Retinal pigment epithelial cell (primary cell): ENCODE measurements at regions not wholly inside any gene's neighbourhood (a gene's known extent, or its start where the extent isn't known, plus 50 kb on each side); places are given as distances from the start of the nearest gene placed in this dataset.

Experiments used
- DNase-seq: peaks from one replicate; pipeline ENCODE4 v3.0.0-alpha.2; 2010; ENCODE audit warnings: low read depth
- H3K4me3 ChIP-seq: 2 replicates; pipeline ENCODE4 v1.5.1; 2011; ENCODE audit warnings: mild to moderate bottlenecking, low read length, control low read depth, moderate library complexity
- TF ChIP-seq, protein P1 (sequence below): conservative IDR thresholded peaks from 2 replicates; pipeline ENCODE4 v1.5.1; 2011; ENCODE audit warnings: low read depth, low read length, control low read depth, inconsistent platforms

DNA sequence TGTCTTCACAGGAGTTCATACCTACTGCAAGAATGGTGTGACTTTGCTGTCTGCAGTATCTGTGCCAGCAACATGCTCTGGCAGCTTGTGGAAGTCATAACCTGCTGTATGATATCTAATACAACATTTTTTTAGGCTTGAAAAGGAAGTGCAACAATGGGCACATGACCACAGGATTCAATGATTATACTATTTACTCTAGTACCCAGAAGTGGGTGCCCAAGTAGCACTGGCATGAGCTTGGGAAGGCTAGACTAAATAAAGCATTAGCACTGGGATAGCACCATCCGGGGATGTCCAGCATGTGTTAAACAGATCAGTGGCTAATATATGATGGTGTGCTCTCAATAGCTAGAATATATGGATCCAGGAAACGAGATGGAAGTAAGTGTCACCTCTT, 98.6 kb upstream of the PDE4B start:
- TF ChIP-seq, protein P1, sequence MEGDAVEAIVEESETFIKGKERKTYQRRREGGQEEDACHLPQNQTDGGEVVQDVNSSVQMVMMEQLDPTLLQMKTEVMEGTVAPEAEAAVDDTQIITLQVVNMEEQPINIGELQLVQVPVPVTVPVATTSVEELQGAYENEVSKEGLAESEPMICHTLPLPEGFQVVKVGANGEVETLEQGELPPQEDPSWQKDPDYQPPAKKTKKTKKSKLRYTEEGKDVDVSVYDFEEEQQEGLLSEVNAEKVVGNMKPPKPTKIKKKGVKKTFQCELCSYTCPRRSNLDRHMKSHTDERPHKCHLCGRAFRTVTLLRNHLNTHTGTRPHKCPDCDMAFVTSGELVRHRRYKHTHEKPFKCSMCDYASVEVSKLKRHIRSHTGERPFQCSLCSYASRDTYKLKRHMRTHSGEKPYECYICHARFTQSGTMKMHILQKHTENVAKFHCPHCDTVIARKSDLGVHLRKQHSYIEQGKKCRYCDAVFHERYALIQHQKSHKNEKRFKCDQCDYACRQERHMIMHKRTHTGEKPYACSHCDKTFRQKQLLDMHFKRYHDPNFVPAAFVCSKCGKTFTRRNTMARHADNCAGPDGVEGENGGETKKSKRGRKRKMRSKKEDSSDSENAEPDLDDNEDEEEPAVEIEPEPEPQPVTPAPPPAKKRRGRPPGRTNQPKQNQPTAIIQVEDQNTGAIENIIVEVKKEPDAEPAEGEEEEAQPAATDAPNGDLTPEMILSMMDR = no peak
- no peak for DNase-seq

DNA sequence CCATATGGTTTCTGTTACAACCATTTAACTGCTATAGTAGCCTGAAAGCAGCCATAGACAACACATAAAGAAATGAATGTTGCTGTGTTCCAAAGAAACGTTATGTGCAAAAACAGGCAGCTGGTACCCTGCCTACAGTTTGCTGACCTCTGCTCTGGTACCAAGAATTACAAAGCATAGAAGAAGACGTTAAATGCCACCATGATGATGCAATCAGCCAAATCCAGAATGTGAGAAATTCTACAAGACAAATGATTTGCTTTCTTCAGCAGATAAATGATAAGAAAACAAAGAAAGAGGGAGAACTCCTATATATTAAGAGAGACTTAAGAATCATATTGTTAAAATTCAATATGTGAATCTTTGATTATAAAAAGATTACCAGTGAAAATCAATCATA, 97.8 kb upstream of the PDE4B start:
- no peak overlapping the region for H3K4me3 ChIP-seq
- DNase-seq = no peak
- TF ChIP-seq, protein P1 = no peak

More for the DNA sequence above, 98.6 kb upstream of the PDE4B start:
- no peak overlapping the region for H3K4me3 ChIP-seq

DNA sequence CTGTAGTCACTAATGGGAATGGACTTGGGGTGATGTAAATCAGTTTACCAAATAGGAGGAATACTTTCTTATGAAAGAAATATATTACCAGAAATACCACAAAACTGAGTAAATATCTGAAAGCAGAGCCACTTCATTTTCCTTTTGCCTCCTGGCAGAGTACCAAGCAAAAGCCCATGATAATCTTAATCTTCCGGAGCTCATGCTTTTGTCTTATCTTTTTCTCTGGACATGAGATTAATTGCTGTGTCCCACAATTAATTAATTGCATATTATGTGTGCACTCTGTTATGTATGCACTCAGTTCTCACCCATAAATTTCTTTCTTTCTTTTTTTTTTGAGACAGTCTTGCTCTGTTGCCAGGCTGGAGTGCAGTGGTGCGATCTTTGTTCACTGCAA, 94.1 kb upstream of the PDE4B start:
- no peak overlapping the region for H3K4me3 ChIP-seq
- no peak for DNase-seq
- TF ChIP-seq, protein P1 = no peak

DNA sequence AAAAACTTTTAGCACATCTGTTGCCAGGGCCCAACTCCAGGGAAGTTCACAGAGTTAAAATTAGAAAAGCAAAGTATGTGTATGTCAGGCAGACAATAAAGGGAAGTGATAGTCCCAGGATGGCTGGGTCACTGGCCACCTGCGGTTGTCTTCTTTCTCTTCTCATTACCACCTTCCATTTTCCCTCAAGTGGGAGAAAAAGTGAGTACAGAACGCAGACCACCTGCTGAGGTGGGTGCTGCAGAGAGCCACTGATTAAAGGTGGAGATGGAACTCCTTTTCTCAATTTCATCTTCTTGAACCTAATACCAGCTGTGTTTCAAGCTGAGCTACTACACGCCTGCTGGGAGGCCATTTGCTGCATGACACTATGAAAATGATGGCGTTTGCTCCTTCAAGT, 88.8 kb upstream of the PDE4B start:
- TF ChIP-seq, protein P1 = no peak
- no peak for DNase-seq

DNA sequence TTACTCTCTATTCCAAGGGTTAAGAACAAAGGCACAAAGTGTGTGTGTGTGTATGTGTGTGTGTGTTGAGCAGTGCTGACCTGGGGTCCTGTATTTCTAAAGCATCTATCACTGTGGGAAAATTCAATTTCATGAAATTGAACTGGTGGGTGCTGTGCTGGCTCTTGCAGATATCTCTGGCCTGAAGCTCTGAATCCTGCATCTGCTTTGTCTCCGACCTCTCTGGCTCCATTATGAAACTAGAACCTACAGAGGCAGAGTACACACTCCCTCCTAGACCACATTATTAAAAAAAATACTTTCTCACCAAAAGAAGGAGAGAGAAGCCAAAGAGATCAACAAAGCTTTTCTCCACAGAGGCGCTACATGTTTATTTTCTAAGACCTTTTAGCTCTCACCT, 88.4 kb upstream of the PDE4B start:
- TF ChIP-seq, protein P1 = no peak
- H3K4me3 ChIP-seq = no peak overlapping the region
- DNase-seq = no peak

More for the DNA sequence above, 88.8 kb upstream of the PDE4B start:
- H3K4me3 ChIP-seq = no peak overlapping the region

DNA sequence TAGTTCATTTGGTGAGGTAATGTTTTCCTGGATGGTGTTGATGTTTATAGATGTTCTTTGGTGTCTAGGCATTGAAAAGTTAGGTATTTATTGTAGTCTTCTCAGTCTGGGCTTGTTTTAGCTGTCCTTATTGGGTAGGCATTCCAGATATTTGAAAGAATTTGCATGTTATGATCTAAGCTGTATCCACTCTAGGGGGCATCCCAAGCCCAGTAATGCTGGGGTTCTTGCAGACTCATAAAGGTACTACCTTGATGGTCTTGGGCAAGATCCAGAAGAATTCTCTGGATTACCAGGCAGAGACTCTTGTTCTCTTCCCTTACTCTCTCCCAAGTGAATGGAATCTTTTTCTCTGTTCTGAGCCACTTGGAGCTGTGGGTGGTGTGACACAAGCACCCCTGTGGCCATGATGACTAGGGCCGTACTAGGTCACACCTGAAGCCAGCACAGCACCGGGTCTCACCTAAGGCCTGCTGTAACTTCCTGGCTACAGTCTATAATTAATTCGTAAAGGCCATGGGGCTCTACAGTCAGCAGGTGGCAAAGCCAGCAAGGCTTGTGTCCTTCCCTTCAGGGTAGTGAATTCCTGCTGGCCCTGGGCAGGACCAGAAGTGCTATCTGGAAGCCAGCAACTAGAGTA, 74.8 kb upstream of the PDE4B start:
- TF ChIP-seq, protein P1 = peak; percentile 29
- no peak overlapping the region for H3K4me3 ChIP-seq
- DNase-seq = peak; percentile 5

DNA sequence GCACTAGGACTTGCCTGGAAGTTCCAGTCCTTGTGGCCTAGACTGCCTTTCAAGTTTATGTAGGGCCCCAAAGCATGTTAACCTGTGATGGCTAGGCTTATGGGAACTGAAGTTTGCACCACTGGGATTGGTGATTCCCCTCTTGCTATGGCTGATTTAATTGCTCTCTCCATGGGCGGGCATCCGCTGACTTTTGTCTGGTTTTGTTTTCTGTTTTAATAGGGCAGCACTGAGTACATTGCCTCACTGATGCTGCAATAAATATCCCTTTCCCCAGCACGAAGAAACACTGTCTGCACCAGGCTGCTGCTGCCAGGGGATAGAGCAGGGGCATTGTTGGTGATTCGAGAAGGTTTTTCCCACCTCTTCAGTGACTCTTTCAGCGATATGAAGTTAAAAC, 73.3 kb upstream of the PDE4B start:
- H3K4me3 ChIP-seq = no peak overlapping the region
- no peak for DNase-seq
- TF ChIP-seq, protein P1 = no peak
